ENCODE measurements at regions not wholly inside any gene's neighbourhood (a gene's known extent, or its start where the extent isn't known, plus 50 kb on each side); places are given as distances from the start of the nearest gene placed in this dataset.

GRCh38 chr9:20270161-20270560, 352.1 kb downstream of the MLLT3 start:
- WGBS (ENCODE audit: insufficient coverage): no CpG with 5 or more reads among the region's 1 CpG
- Histone ChIP-seq H3K9me3 (replicated peaks; ENCODE audit: control insufficient read depth, low read depth, low read length) (no peaks in the 10 kb centered on the region), H3K27me3 (ENCODE audit: control insufficient read depth, insufficient read depth, low read length) (no peaks in the 10 kb centered on the region), H3K36me3 (ENCODE audit: control insufficient read depth, insufficient read depth, low read length) (no peaks in the 10 kb centered on the region), H3K4me1 (ENCODE audit: control insufficient read depth, insufficient read depth, low read length) (no peaks in the 10 kb centered on the region), H3K27ac (ENCODE audit: low read length) (no peak overlapping the region), H3K4me3 (ENCODE audit: low read length) (no peak overlapping the region)
- no peak for DNase-seq

- H3K36me3 ChIP-seq (ENCODE audit: control insufficient read depth, insufficient read depth, low read length): no peaks in the 10 kb centered on the region
- DNase-seq: no peak
- no peak overlapping the region for H3K27ac ChIP-seq (ENCODE audit: low read length)
- H3K9me3 ChIP-seq (replicated peaks; ENCODE audit: control insufficient read depth, low read depth, low read length): no peaks in the 10 kb centered on the region
- no peaks in the 10 kb centered on the region for H3K27me3 ChIP-seq (ENCODE audit: control insufficient read depth, insufficient read depth, low read length)
- 71% methylated on average over 1 of the region's 2 CpGs for WGBS (ENCODE audit: insufficient coverage)
- H3K4me1 ChIP-seq (ENCODE audit: control insufficient read depth, insufficient read depth, low read length): no peaks in the 10 kb centered on the region
- no peak overlapping the region for H3K4me3 ChIP-seq (ENCODE audit: low read length)
These were observed 352.7 kb downstream of the MLLT3 start for GRCh38 chr9:20269620-20270019.

DNA sequence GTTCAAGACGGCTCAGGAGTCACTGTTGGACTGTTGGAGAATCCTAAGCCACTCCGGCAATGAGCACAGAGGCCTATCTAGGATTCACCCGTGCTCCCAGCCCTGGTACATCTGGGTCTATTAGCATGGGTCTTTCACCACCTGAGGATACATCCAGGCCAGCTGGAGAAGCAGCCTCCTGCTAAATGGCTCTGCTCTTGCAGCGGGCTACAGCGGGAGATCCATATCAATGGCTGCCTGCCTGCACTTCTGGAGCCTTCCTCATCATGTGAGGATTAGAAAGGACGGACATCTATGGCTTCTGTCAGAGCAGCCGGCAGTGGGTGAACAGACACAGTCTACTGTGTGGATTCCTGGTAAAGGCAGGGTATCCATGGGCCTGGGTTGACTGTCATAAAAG, 357.4 kb downstream of the MLLT3 start:
- no peak for DNase-seq
- Histone ChIP-seq H3K4me3 (ENCODE audit: low read length) (no peak overlapping the region), H3K27ac (ENCODE audit: low read length) (no peak overlapping the region), H3K9me3 (replicated peaks; ENCODE audit: control insufficient read depth, low read depth, low read length) (no peaks in the 10 kb centered on the region), H3K36me3 (ENCODE audit: control insufficient read depth, insufficient read depth, low read length) (no peaks in the 10 kb centered on the region), H3K27me3 (ENCODE audit: control insufficient read depth, insufficient read depth, low read length) (no peaks in the 10 kb centered on the region), H3K4me1 (ENCODE audit: control insufficient read depth, insufficient read depth, low read length) (no peaks in the 10 kb centered on the region)
- WGBS (ENCODE audit: insufficient coverage): 80% methylated on average over 7 of the region's 7 CpGs

- Histone ChIP-seq H3K27me3 (ENCODE audit: control insufficient read depth, insufficient read depth, low read length) (no peaks in the 10 kb centered on the region), H3K36me3 (ENCODE audit: control insufficient read depth, insufficient read depth, low read length) (no peaks in the 10 kb centered on the region), H3K4me3 (ENCODE audit: low read length) (no peak overlapping the region), H3K27ac (ENCODE audit: low read length) (no peak overlapping the region), H3K9me3 (replicated peaks; ENCODE audit: control insufficient read depth, low read depth, low read length) (no peaks in the 10 kb centered on the region), H3K4me1 (ENCODE audit: control insufficient read depth, insufficient read depth, low read length) (no peaks in the 10 kb centered on the region)
- no peak for DNase-seq
- 80% methylated on average over 1 of the region's 4 CpGs for WGBS (ENCODE audit: insufficient coverage)
These were observed 359.7 kb downstream of the MLLT3 start for GRCh38 chr9:20262611-20263010.

GRCh38 chr9:20256284-20256948, 365.9 kb downstream of the MLLT3 start:
- Histone ChIP-seq H3K27me3 (ENCODE audit: control insufficient read depth, insufficient read depth, low read length) (no peaks in the 10 kb centered on the region), H3K9me3 (replicated peaks; ENCODE audit: control insufficient read depth, low read depth, low read length) (no peaks in the 10 kb centered on the region), H3K27ac (ENCODE audit: low read length) (no peak overlapping the region), H3K4me3 (ENCODE audit: low read length) (no peak overlapping the region), H3K4me1 (ENCODE audit: control insufficient read depth, insufficient read depth, low read length) (no peaks in the 10 kb centered on the region), H3K36me3 (ENCODE audit: control insufficient read depth, insufficient read depth, low read length) (no peaks in the 10 kb centered on the region)
- no CpG with 5 or more reads among the region's 1 CpG for WGBS (ENCODE audit: insufficient coverage)
- DNase-seq: no peak

DNA sequence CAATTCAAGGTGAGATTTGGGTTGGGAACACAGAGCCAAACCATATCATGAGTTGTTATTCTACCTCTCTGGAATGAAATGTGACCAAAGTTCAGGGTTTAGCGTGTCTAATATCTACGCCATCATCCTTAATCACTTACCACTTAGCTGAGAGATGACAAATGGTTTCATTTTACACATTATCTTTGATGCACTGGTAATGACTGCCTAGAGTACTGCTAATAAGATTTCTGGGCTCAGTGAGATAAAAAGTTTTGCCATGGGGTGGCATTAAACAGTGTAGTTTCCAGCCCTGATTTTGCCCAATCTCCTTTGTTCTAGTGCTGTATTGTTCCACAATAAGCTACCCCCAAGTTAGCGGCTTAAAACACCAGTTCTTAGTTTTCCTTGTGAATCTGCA, 367.2 kb downstream of the MLLT3 start:
- no peak for DNase-seq
- 67% methylated on average over 1 of the region's 3 CpGs for WGBS (ENCODE audit: insufficient coverage)
- no peak overlapping the region for H3K27ac ChIP-seq (ENCODE audit: low read length)

DNA sequence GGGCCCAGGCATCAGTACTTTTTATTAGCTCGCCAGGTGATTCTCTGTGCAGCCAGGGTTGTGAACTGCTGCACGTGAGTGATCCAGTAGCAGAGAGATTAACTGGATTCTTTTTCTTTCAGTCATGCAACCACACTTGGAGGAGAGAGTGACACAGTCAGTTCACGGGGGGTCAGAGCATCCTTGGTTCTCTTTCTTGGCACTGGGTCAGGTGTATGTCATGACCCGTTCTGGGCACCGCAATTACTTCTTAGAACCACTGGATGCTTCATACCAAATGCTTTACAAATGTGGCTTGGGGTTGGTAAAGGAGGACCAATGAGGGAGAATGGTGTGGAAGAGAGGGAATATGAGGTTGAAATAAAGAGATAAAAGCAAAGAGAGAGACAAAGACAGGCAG, 368.7 kb downstream of the MLLT3 start:
- no peak for DNase-seq
- Histone ChIP-seq H3K36me3 (ENCODE audit: control insufficient read depth, insufficient read depth, low read length) (no peaks in the 10 kb centered on the region), H3K27me3 (ENCODE audit: control insufficient read depth, insufficient read depth, low read length) (no peaks in the 10 kb centered on the region), H3K9me3 (replicated peaks; ENCODE audit: control insufficient read depth, low read depth, low read length) (no peaks in the 10 kb centered on the region), H3K4me1 (ENCODE audit: control insufficient read depth, insufficient read depth, low read length) (no peaks in the 10 kb centered on the region), H3K27ac (ENCODE audit: low read length) (no peak overlapping the region), H3K4me3 (ENCODE audit: low read length) (no peak overlapping the region)
- 59% methylated on average over 3 of the region's 5 CpGs for WGBS (ENCODE audit: insufficient coverage)

More for the DNA sequence above, 367.2 kb downstream of the MLLT3 start:
- Histone ChIP-seq H3K9me3 (replicated peaks; ENCODE audit: control insufficient read depth, low read depth, low read length) (no peaks in the 10 kb centered on the region), H3K27me3 (ENCODE audit: control insufficient read depth, insufficient read depth, low read length) (no peaks in the 10 kb centered on the region), H3K4me1 (ENCODE audit: control insufficient read depth, insufficient read depth, low read length) (no peaks in the 10 kb centered on the region), H3K4me3 (ENCODE audit: low read length) (no peak overlapping the region), H3K36me3 (ENCODE audit: control insufficient read depth, insufficient read depth, low read length) (no peaks in the 10 kb centered on the region)

GRCh38 chr9:20252778-20253177, 369.5 kb downstream of the MLLT3 start:
- Histone ChIP-seq H3K4me1 (ENCODE audit: control insufficient read depth, insufficient read depth, low read length) (no peaks in the 10 kb centered on the region), H3K36me3 (ENCODE audit: control insufficient read depth, insufficient read depth, low read length) (no peaks in the 10 kb centered on the region), H3K27me3 (ENCODE audit: control insufficient read depth, insufficient read depth, low read length) (no peaks in the 10 kb centered on the region), H3K27ac (ENCODE audit: low read length) (no peak overlapping the region), H3K9me3 (replicated peaks; ENCODE audit: control insufficient read depth, low read depth, low read length) (peaks cover 6% of the 10 kb centered on the region), H3K4me3 (ENCODE audit: low read length) (no peak overlapping the region)
- DNase-seq: no peak
- 100% methylated on average over 1 of the region's 1 CpG for WGBS (ENCODE audit: insufficient coverage)

GRCh38 chr9:20250791-20251190, 371.5 kb downstream of the MLLT3 start:
- Histone ChIP-seq H3K4me1 (ENCODE audit: control insufficient read depth, insufficient read depth, low read length) (no peaks in the 10 kb centered on the region), H3K36me3 (ENCODE audit: control insufficient read depth, insufficient read depth, low read length) (no peaks in the 10 kb centered on the region), H3K27ac (ENCODE audit: low read length) (no peak overlapping the region), H3K27me3 (ENCODE audit: control insufficient read depth, insufficient read depth, low read length) (no peaks in the 10 kb centered on the region), H3K4me3 (ENCODE audit: low read length) (no peak overlapping the region), H3K9me3 (replicated peaks; ENCODE audit: control insufficient read depth, low read depth, low read length) (peaks cover 6% of the 10 kb centered on the region)
- 96% methylated on average over 3 of the region's 6 CpGs for WGBS (ENCODE audit: insufficient coverage)
- peak; percentile 14 for DNase-seq

DNA sequence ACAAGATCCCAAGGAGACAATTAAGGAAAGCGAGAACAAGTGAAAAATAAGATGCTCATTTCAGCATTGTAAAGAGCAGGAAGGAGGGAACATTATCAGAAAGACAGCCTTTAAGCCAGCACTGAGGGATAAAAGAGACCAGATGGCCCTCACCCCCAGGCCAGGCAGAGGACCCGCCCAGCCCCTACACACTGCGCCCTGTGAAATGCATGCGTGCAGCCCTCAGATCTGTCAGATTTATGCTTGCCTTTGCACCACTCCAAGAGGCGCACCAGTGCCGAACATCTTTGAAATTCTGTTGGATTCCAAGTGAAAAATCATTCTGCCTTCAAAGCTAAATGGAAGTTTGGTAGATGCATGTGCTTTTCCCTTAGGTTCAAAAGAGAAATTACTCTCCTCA, 378.0 kb downstream of the MLLT3 start:
- peaks cover 6% of the 10 kb centered on the region for H3K9me3 ChIP-seq (replicated peaks; ENCODE audit: control insufficient read depth, low read depth, low read length)
- peaks cover 7% of the 10 kb centered on the region for H3K4me1 ChIP-seq (ENCODE audit: control insufficient read depth, insufficient read depth, low read length)
- no peak overlapping the region for H3K4me3 ChIP-seq (ENCODE audit: low read length)
- no peaks in the 10 kb centered on the region for H3K36me3 ChIP-seq (ENCODE audit: control insufficient read depth, insufficient read depth, low read length)
- WGBS (ENCODE audit: insufficient coverage): 45% methylated on average over 2 of the region's 6 CpGs
- no peak overlapping the region for H3K27ac ChIP-seq (ENCODE audit: low read length)
- DNase-seq: peak; percentile 5
- H3K27me3 ChIP-seq (ENCODE audit: control insufficient read depth, insufficient read depth, low read length): no peaks in the 10 kb centered on the region

DNA sequence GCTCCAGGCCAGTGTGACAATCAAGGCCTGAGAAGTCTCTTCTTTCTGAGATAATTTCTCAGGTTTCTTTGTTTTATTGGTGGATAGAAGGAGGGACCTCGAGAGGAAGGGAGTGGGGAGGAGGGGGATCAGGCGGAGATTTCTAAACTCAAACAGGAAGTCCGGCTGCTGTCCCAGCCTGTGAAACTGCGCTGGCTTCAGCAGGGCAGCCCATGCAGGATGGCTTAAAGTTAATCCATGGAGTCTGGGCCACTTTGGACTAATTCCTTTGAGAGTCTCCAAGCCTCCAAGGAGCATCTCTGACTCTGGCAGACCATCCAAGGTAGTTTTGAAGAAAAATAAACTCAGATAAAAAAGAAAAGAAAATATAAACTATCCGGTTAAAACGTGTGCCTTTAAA, 378.5 kb downstream of the MLLT3 start:
- peak; percentile 27 for DNase-seq
- H3K4me1 ChIP-seq (ENCODE audit: control insufficient read depth, insufficient read depth, low read length): peaks cover 7% of the 10 kb centered on the region
- H3K27ac ChIP-seq (ENCODE audit: low read length): no peak overlapping the region
- H3K9me3 ChIP-seq (replicated peaks; ENCODE audit: control insufficient read depth, low read depth, low read length): peaks cover 6% of the 10 kb centered on the region
- 9% methylated on average over 4 of the region's 6 CpGs for WGBS (ENCODE audit: insufficient coverage)
- no peaks in the 10 kb centered on the region for H3K36me3 ChIP-seq (ENCODE audit: control insufficient read depth, insufficient read depth, low read length)
- H3K4me3 ChIP-seq (ENCODE audit: low read length): no peak overlapping the region
- no peaks in the 10 kb centered on the region for H3K27me3 ChIP-seq (ENCODE audit: control insufficient read depth, insufficient read depth, low read length)
